Mammary epithelial cell (primary cell): ENCODE measurements at regions not wholly inside any gene's neighbourhood (a gene's known extent, or its start where the extent isn't known, plus 50 kb on each side); places are given as distances from the start of the nearest gene placed in this dataset.

Experiments used
- CTCF ChIP-seq, 2 donors: IDR thresholded peaks in 1 of 2; conservative IDR thresholded peaks in 1 of 2; 2 replicates each; pipeline ENCODE4 v1.5.1; 2011 to 2012; ENCODE audit warnings: inconsistent platforms in 2 of 2, low read length in 2 of 2, mild to moderate bottlenecking in 2 of 2, control low read depth in 1 of 2, low read depth in 1 of 2; ENCODE audit not compliant: insufficient read depth in 1 of 2; ENCODE audit errors: extremely low read depth in 1 of 2
- EZH2 ChIP-seq: IDR thresholded peaks from 2 replicates; pipeline ENCODE4 v1.6.1; 2012; ENCODE audit warnings: low read length, inconsistent platforms, borderline replicate concordance

GRCh38 chr3:57006949-57007419 lies 53.5 kb upstream of the SPATA12 start:
- TF ChIP-seq CTCF (conservative IDR thresholded peaks at IDR 0.05 in 1 of 2, IDR thresholded peaks at IDR 0.05 in 1 of 2; ENCODE audit: extremely low read depth in 1 of 2, insufficient read depth in 1 of 2, low read depth in 1 of 2, low read length in 2 of 2): peak; percentile 50 to 70
- TF ChIP-seq EZH2: no peak
